ENCODE measurements at regions not wholly inside any gene's neighbourhood (a gene's known extent, or its start where the extent isn't known, plus 50 kb on each side); places are given as distances from the start of the nearest gene placed in this dataset.

DNA sequence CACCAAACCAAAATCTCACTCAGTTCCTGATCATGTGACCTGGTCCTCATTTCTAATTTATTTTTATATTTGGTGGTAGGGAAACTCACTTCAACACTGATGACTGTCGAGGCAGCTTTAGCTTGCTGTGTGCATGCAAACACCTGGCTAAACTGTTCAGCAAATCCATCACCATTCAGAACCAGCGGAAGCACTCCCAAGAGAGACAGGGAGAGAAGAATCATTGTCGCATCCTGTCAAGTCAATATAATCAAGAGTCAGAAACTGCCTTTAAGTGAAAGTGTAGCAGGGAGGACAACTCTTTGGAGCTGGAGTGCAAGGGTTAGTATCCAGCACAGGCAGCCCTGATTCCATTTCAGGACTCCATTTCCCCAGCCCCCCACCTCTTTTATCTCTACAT is 300.7 kb downstream of the XPNPEP1 start:
- Histone ChIP-seq H3K27ac (no peak overlapping the region), H3K36me3 (ENCODE audit: low read depth, missing control alignments) (no peaks in the 10 kb centered on the region), H3K27me3 (no peaks in the 10 kb centered on the region), H3K4me3 (no peak overlapping the region), H3K9me3 (no peaks in the 10 kb centered on the region), H3K4me1 (no peaks in the 10 kb centered on the region)
- 96 to 97% methylated on average over 3 of the region's 3 CpGs for WGBS, 2 donors
- no peak for DNase-seq
- TF ChIP-seq, protein P1, sequence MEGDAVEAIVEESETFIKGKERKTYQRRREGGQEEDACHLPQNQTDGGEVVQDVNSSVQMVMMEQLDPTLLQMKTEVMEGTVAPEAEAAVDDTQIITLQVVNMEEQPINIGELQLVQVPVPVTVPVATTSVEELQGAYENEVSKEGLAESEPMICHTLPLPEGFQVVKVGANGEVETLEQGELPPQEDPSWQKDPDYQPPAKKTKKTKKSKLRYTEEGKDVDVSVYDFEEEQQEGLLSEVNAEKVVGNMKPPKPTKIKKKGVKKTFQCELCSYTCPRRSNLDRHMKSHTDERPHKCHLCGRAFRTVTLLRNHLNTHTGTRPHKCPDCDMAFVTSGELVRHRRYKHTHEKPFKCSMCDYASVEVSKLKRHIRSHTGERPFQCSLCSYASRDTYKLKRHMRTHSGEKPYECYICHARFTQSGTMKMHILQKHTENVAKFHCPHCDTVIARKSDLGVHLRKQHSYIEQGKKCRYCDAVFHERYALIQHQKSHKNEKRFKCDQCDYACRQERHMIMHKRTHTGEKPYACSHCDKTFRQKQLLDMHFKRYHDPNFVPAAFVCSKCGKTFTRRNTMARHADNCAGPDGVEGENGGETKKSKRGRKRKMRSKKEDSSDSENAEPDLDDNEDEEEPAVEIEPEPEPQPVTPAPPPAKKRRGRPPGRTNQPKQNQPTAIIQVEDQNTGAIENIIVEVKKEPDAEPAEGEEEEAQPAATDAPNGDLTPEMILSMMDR (IDR thresholded peaks at IDR 0.05), result no peak
- TF ChIP-seq POLR2A (IDR thresholded peaks at IDR 0.05), result no peak
- intact Hi-C loops (cut with DNase I; ENCODE audit: low total_unique reads), result no loop called here

DNA sequence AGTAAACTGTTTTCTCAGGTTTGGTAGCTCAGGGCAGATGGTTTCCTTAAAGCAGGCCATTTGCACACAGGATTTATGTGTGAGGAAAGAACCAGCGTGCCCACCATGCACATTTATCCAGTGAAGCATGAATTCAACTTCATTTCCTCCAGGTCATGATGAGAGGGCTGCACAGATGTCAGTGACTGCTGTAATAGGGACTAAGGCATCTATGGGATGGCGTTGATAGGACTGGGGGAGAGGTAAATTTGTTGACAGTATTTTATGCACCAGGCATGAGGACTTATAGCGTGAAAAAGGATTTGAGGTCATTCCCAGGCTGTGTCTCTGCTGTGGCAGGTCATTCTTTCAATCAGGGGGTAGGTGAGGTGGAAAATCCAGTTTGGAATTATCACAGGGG is 302.9 kb downstream of the XPNPEP1 start:
- no peak for TF ChIP-seq POLR2A (IDR thresholded peaks at IDR 0.05)
- TF ChIP-seq, protein P1 (IDR thresholded peaks at IDR 0.05), result no peak
- WGBS, 2 donors, result 59 to 63% methylated on average over 3 of the region's 3 CpGs
- intact Hi-C loops (cut with DNase I; ENCODE audit: low total_unique reads), result no loop called here

DNA sequence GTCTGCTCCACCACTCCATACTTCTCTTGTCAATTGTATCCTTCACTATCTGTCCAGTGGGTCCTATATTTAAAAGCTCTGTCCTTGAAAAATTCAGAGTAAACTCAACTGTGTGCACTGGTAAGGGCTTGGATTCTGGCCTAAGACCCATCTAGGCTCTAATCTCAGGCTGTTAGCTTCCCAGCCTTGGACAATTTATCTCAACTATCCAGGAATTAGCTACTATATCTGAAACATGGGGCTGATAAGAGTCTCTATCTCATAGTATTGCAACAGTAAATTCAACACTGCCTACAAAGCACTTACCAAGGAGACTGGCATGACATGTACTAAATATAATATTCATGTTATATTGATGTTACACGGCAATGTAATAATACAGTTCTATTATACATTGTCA is 303.4 kb downstream of the XPNPEP1 start:
- Histone ChIP-seq H3K9me3 (no peaks in the 10 kb centered on the region), H3K4me3 (no peak overlapping the region), H3K36me3 (ENCODE audit: low read depth, missing control alignments) (no peaks in the 10 kb centered on the region), H3K27me3 (no peaks in the 10 kb centered on the region), H3K4me1 (no peaks in the 10 kb centered on the region), H3K27ac (no peak overlapping the region)
- TF ChIP-seq POLR2A (IDR thresholded peaks at IDR 0.05), result no peak
- TF ChIP-seq, protein P1 (IDR thresholded peaks at IDR 0.05), result no peak
- 58 to 78% methylated on average over 1 of the region's 1 CpG for WGBS, 2 donors
- intact Hi-C loops (cut with DNase I; ENCODE audit: low total_unique reads), result no loop called here
- no peak for DNase-seq

More for the DNA sequence above, 302.9 kb downstream of the XPNPEP1 start:
- no peak overlapping the region for H3K27ac ChIP-seq
- no peak for DNase-seq
- no peaks in the 10 kb centered on the region for H3K9me3 ChIP-seq
- no peaks in the 10 kb centered on the region for H3K4me1 ChIP-seq
- H3K27me3 ChIP-seq, result no peaks in the 10 kb centered on the region
- no peaks in the 10 kb centered on the region for H3K36me3 ChIP-seq (ENCODE audit: low read depth, missing control alignments)
- H3K4me3 ChIP-seq, result no peak overlapping the region

DNA sequence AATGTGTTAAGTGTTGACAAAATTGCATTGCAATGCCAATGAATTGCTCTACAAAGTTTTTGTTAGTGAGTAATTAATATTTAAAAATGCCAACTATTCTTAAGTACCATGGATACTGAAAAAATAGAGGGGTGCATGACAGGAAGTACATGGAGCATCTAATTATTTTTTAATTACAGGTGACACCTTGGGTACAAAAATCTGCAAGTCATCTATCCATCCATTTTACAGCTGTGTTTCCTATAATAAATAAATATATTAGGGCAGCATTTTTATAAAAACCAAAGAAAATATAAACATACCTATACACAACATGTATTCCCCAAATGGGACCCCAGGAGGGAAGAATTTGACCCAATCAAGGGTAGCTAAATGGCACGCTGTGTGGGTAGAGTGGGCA is 304.6 kb downstream of the XPNPEP1 start:
- H3K36me3 ChIP-seq (ENCODE audit: low read depth, missing control alignments), result no peaks in the 10 kb centered on the region
- TF ChIP-seq, protein P1 (IDR thresholded peaks at IDR 0.05), result no peak
- TF ChIP-seq POLR2A (IDR thresholded peaks at IDR 0.05), result no peak
- WGBS, 2 donors, result 90 to 96% methylated on average over 1 of the region's 1 CpG

DNA sequence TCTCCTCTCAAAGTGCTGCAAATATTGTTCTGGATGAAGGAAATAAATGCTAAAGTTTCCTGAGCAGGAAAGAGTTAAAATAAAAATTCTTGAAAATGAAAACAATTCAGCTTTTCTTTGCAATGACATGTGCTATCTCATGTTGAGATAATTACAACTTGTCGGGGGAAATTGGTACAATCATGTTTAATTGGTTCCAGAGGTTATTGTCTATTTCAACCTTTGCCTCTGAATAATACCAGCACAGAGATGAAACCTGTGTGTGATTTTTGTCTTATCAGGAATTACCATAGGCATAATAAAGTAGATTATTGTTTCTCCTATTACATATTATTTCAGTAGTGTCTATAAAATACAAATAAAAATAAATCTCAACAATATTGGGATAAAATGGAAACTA is 305.0 kb downstream of the XPNPEP1 start:
- no peak overlapping the region for H3K27ac ChIP-seq
- WGBS, 2 donors, result 0 to 4% methylated on average over 1 of the region's 1 CpG
- H3K27me3 ChIP-seq, result no peaks in the 10 kb centered on the region
- H3K9me3 ChIP-seq, result no peaks in the 10 kb centered on the region
- no peaks in the 10 kb centered on the region for H3K4me1 ChIP-seq
- no peak for DNase-seq
- intact Hi-C loops (cut with DNase I; ENCODE audit: low total_unique reads), result no loop called here
- H3K36me3 ChIP-seq (ENCODE audit: low read depth, missing control alignments), result no peaks in the 10 kb centered on the region
- H3K4me3 ChIP-seq, result no peak overlapping the region
- TF ChIP-seq POLR2A (IDR thresholded peaks at IDR 0.05), result no peak
- TF ChIP-seq, protein P1 (IDR thresholded peaks at IDR 0.05), result no peak

More for the DNA sequence above, 304.6 kb downstream of the XPNPEP1 start:
- intact Hi-C loops (cut with DNase I; ENCODE audit: low total_unique reads), result no loop called here
- H3K4me1 ChIP-seq, result no peaks in the 10 kb centered on the region
- H3K27ac ChIP-seq, result no peak overlapping the region
- DNase-seq, result no peak
- no peak overlapping the region for H3K4me3 ChIP-seq
- H3K9me3 ChIP-seq, result no peaks in the 10 kb centered on the region
- no peaks in the 10 kb centered on the region for H3K27me3 ChIP-seq

Data from testis (tissue), 2 donors.